ENCODE measurements at regions not wholly inside any gene's neighbourhood (a gene's known extent, or its start where the extent isn't known, plus 50 kb on each side); places are given as distances from the start of the nearest gene placed in this dataset.

DNA sequence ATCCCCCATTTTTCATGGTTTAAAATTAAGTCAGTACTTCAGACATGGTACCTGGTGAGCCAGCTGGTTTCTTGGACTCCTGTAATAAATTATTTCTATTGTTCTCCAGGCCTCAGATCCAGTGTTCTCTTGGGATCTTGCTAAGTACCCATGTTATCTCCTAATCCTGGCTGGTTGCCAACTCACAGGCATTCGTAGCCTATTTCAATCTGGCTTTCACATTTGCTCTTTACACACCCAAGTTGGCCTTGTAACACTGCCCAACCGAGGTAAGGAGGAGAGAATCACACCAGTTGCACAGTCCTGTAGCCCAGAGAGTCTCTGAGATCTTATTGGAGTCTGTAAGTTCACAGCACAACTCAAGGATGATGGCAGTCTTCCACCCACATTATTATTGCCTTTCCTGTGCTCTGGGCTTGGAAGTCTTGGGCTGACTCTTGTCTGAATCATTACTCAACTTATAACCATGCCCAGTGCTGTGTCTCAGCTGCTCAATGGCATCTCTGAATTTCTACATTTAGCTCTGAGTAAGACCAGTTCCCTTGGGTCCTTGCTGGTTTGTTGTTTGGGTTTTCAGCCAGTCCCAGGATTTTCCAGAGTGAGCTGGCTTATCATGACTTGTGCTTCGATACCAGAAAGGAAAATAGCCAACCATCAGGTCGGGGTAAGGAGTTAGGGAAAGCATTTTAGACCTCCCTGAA is 76.6 kb upstream of the KLF12 start:
- no peak for DNase-seq

DNA sequence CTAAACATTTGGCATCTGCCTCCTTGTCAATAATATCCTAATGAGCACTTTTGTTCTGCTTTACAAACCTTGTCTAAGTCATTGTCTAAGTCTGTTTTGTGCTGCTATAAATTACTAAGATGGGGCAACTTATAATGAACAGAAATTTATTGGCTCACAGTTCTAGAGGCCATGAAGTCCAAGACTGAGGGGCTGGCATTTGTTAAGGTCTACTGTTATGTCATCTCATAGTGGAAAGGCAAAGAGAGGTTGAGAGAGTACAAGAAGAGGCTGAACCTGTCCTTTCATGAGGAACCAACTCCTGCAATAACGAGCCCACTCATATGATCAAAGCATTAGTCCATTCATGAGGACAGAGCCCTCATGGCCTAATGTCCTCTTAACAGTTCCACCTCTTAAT is 72.7 kb upstream of the KLF12 start:
- DNase-seq: no peak

DNA sequence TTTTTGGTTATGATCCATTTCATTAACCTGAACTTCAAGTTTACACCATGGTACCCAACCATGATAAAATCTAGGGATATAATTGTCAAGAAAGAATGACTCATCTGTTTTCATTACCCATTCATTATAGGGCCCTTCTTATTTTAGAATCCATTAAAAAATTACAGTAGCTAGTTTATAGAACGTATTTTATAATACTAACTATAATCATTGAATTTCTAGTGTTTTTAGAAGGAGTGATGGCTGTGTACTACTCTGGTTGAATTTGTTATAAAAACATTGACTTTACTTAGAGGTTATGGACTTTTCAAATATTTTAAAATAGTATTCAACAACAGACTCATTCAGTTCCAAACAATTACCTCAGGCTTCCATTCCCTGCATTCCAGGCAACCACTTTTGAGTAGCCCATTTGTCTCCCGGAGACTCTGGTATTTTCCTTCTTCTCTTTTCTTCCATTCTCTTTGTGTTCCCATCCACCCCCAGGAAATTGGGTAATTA is 71.9 kb upstream of the KLF12 start:
- no peak for DNase-seq

DNA sequence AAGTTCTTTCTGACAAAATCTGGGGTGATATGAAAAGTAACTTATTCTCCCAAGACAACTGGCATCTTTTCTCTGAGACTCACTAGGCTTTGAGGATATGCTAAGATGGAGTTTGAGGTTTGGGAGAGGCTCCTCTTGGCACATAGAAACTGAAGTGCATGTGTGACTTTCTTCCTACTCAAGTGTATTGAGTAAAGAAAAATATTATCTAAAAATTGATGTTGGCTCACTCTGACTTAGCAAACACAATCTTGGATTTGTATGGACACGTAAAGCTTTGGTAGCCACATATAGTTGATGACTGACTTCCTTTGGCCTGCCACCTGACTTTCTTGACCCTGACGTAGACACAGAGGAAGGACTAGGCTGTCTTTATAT is 71.1 kb upstream of the KLF12 start:
- DNase-seq: no peak

DNA sequence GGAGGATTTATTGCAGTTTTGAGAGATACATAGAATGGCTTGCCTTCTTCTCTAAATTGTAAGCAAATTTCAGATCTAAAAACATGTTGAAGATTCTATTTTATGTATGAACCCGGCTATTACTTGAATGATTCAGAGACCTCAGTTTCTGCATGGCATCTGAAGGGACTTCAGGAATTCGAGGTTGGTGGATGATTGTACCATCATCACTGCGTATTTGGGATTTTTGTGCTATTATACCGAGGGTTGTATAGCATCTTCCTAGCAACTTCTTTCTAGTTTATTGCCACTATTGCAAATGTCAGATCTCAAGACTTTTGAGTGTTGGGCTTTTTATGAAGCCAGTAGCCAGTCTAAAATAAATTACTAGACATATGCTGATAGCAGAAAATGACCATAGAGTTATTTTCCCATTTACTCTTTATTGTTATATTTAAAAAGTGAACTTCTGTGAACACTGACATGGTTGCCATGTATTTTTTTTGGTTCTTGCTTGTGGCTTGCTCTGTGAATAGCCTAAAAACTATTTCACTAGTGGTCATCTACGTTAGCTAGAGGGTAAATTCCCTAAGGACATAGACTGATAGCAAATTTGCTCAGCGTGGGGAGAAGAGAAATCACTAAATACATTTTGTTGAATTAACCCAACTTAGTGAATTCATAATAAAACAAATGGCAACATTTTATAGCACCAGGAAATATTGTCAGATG is 70.6 kb upstream of the KLF12 start:
- no peak for DNase-seq

DNA sequence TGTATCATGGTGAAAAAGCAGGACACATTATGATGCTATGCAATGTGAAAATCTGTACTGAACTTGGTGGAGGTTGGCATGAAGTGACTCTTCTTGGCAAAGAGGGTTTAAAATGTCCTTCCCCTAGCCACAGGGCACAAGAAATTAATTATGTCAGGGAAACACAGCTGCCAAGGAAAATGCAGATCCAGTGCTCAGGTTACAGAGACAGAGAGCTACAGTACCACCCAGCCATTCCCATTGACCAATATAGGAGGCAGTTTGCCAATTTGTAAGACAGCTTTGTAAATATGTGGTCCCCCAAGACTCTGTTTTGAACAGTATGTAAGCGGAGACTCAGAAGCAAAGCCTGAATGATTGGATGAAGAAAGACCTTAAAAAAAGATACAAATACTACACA is 69.4 kb upstream of the KLF12 start:
- DNase-seq: peak; percentile 33

DNA sequence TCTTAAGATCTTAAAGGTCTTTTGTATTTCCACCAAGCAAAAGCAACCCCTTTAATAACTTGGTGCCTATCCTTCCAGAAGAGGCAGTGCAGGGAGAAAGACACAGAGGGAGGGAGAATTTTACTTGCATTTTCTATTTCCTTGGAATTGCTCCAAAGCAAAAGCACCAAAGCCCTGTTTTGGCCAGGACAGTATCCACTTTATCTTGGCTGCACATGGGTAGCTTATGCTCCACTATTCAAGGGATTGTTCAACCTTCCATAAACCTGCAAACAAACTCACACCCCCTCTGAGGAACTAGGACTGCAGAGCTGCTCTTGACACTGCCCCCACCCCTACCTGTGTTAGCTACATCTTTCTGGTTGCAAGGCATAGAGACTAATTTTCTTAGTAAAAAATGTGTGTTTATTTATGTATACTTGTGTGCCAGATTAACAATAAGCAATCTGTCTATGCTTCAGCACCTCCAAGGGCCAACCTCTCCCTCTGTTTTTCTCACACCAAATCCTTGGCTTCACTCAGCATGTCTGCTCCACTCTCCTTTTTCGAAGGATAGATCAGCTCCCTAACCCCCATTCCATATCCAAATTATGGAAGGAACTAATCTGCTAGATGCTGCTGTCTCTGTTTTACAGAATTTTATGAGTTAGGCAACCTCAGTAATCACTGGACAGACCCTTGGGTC is 68.1 kb upstream of the KLF12 start:
- DNase-seq: no peak

DNA sequence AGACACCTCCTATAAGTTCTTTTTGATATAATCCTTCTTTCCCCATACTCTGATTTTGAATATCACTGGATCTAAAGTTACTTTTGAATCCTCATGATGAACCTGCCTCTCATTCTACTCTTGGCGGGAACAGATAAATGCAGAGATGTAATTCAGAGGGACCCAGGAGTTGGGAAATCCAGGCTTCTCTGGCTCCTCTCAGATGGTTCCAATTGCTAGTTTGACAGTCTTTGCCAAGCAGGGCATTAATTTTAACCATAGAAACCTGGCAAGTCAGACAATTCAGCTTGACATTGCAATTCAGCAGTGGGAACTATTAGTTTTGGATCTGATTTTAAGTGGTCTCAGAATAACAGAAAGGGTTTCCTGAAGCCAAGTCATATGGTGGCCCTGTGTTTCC is 67.3 kb upstream of the KLF12 start:
- DNase-seq: no peak

DNA sequence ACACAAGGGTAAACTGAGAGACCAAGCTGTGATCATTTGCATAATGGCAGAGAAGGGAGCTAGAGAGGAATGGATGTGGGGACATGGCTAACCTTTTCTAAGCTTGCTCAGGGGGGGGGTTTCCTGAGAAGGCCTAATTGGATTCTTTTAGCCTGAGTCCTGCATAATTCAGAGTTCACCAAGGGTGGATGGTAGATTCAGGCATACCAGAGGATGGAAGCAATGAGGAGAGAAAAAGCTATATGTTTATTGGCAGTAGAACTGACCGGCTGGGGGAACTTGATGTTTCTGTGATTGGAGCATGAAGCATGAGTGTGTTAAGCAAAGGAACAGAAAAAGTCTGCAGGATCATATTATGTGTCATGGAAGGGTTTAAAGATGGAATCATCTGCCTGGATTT is 65.9 kb upstream of the KLF12 start:
- DNase-seq: no peak

DNA sequence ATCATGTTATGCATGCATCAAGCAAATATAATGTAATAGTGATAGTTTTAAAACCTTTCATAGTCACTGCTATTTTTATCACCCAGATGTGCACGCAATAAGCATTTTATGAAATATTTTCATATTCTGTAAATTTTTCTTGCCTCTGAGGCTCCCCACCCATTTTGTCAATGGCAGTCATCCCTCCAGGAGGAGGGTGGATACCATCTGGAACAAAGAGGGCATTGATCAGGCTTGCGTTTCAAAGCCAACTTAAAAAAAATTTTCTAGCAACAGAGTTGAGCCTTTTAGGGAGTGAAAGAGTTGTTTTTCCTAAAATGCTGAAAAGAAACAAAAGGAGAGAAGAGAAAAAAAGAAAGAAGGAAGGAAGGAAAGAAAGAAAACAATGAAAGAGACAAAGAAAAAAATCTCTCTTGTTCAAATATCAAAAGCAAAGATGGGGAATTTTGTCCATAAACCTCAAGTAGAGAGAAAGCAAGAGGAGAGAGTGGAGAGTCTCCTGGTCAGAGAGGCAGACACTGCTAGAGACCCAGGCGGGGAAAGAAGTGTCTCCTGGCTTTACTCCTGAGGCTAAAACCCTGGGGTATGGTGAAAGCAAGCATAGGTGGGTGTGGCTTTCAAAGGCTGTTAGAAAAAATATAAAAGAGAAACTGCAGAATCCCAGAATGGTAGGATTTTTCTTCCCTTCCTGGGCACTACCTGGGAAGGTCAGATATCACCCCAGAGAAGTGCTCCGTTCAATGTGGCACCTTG is 63.6 kb upstream of the KLF12 start:
- DNase-seq: no peak

DNA sequence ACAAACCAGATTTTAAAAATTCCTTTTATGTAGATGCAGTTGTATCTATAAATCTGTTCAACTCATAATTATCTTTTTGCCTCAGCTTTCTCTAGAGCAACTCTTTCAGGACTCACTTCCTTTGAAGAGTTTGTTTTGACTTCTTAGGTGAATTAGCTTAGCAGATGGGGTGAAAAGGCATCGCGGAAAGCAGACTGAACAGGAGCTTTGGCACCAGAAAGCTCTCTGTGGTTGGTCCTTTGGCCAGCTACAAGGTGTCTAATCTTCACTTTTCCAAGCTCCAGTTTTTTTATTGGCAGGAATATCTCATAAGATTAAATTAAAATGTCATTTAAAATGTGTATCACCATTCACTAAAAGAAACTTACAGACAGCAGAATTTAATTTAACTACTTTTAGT is 60.6 kb upstream of the KLF12 start:
- DNase-seq: no peak

DNA sequence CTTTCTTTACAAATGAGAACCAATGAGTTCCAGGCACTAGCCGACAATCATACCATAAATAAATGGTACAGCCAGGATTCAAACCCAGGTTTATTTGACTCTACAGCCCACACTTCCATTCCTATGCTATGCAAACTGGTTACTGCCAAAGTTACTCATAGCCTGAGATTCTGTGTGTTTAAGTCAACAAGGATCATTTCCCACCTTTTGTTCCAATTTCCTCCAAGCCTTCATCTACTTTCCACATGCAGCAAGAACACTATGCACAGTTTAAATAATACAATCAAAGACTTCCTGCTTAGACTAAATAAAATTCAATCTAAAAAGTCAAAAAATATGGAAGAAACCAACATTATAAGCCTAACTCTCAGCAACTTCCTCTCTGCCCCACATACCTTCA is 59.2 kb upstream of the KLF12 start:
- DNase-seq: no peak

DNA sequence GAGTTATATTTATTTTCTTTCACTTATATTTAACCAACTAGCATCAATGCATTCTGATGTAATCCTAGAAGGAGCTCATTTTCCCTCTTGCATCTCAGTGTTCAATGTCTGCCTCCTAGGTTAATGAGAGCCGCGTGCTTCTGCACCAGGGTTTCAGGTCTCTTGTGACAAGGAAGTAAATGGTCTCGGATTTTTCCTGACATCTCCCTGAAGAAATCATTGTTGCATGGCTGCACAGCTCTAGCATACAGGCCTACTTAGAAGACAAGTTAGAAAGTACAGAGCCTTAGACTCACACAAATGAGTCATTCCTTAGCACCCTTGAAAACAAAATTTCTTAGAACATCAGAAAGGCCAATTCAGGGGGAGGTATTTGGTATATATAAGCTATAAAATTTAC is 57.2 kb upstream of the KLF12 start:
- DNase-seq: no peak

DNA sequence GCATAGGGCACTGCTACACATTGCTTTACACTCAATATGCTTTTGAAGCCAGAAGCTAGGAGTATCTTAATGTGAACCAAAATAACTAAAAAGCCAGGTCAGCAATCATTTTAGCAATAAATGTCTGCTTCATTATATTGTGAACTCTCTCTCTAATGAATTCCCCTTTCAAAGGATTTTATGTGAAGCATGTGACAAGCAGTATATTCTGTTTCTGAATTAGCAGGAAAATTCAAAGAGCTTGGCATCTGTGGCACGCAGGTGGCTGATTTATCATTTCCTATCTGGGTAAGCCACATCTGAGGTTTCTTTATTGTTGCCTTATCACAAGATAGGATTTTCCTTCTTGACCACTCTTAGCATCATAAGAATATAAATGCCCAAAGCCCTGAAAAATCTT is 56.8 kb upstream of the KLF12 start:
- DNase-seq: no peak

DNA sequence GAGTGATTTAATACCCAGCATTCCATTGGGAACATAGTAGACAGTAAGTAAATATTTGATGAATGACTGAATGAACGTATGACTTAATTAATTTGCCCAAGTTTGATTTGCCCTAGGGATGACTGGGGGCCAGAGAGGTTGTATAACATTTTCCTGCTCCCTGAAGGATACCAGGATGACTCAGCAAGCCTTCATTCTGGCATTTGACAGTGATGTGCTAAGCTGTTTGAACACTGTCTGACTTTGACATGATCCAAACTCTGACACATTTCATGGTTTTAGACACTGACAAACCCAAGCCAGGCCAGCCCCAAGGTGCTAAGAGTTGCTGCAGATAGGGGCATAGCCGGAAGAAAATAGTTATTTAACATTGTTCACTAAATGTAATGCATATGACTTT is 53.4 kb upstream of the KLF12 start:
- no peak for DNase-seq

DNA sequence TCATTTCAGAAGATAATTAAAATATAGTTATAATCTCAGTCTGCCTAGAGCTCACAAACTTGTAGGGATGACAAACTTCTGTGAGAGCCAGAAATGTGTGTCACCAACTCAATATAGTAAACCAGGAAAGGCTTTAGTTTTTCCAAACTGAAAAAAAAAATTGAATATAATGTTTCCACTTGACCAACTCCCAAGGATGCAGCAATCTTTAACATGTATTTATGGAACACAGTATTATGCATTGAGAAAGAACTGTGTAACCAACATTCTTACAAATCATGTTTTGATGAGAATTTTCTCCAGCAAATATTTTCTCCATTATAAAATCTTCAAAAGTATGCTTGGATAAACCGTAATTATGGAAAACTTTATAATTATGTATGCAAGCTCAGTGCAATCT is 50.1 kb upstream of the KLF12 start:
- DNase-seq: no peak
